Stimulated activated CD8-positive, alpha-beta memory T cell treated with anti-CD3 and anti-CD28 coated beads, Interleukin-15, amount 100 ng/mL, for 24 hours (primary cell): ENCODE measurements at regions not wholly inside any gene's neighbourhood (a gene's known extent, or its start where the extent isn't known, plus 50 kb on each side); places are given as distances from the start of the nearest gene placed in this dataset.
"Not testable (repeated sequence)": the region's sequence is repeated elsewhere in the genome, so short reads cannot be mapped to it uniquely, and the experiment has no call there.

Experiments
- DNase-seq: peaks from one replicate; pipeline ENCODE4 v3.0.0-alpha.2; 2020; ENCODE audit warnings: low read depth

- no peak for DNase-seq
Observed at GRCh38 chr1:101483982-101484688, 247.3 kb downstream of the S1PR1 start.

- no peak for DNase-seq
Observed at GRCh38 chr1:101484689-101485338, 248.0 kb downstream of the S1PR1 start.

GRCh38 chr1:101485712-101486111 lies 248.9 kb downstream of the S1PR1 start:
- DNase-seq = no peak

DNA sequence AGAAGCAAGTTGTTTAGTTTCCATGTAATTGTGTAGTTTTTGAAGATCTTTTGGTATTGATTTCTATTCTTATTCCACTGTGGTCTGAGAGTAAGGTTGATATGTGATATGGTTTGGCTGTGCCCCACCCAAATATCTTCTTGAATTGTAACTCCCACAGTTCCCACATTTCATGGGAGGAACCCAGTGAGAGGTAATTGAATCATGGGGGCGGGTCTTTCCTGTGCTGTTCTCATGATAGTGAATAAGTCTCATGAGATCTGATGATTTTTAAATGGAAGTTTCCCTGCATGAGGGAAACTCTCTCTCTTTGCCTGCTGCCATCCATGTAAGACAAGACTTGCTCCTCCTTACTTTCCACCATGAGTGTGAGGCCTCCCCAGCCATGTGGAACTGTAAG lies 255.3 kb downstream of the S1PR1 start:
- not testable (repeated sequence) for DNase-seq

- DNase-seq = not testable (repeated sequence)
Observed at GRCh38 chr1:101493920-101494319, 257.1 kb downstream of the S1PR1 start.

- no peak for DNase-seq
Observed at GRCh38 chr1:101496109-101496508, 259.3 kb downstream of the S1PR1 start.

DNA sequence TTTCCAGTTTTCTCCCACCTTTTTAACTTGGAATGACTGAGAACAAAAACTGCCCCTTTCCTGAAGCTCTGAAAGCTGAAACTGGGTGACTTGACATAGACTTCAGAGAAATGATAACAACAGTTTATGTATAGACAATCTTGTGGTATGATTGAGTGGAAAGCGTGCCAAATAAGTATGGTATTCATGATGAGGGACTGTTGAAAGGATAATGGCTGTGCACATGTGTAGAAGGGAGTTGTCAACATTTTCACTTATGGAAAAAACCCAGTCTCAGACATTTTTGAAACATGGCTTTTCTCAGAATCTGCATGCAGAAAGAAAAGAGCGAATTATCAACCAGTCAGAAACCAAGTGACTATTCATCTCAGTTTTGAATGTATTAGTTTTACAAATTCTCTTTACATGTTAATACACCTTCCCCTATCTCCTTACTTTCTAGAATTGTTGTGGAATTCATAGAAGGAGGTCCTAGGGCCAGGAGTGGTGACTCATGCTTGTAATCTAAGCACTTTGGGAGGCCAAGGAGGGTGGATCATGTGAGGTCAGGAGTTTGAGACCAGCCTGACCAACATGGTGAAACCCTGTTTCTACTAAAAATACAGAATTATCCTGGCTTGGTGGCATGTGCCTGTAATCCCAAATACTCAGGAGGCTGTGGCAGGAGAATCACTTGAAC lies 261.2 kb downstream of the S1PR1 start:
- no peak for DNase-seq

DNA sequence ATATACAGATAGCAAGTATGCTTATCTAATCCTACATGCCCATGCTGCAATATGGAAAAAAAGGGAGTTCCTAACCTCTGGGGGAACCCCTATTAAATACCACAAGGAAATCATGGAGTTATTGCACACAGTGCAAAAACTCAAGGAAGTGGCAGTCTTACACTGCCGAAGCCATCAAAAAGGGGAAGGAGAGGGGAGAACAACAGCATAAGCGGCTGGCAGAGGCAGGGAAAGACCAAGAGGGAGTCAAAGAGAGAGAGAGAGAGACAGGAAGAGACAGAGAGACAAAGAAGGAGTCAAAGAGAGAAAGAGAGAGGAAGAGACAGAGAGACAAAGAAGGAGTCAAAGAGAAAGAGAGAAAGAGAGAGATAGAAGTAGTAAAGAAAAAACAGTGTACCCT lies 267.3 kb downstream of the S1PR1 start:
- not testable (repeated sequence) for DNase-seq

GRCh38 chr1:101505240-101505639 lies 268.4 kb downstream of the S1PR1 start:
- DNase-seq = not testable (repeated sequence)

DNA sequence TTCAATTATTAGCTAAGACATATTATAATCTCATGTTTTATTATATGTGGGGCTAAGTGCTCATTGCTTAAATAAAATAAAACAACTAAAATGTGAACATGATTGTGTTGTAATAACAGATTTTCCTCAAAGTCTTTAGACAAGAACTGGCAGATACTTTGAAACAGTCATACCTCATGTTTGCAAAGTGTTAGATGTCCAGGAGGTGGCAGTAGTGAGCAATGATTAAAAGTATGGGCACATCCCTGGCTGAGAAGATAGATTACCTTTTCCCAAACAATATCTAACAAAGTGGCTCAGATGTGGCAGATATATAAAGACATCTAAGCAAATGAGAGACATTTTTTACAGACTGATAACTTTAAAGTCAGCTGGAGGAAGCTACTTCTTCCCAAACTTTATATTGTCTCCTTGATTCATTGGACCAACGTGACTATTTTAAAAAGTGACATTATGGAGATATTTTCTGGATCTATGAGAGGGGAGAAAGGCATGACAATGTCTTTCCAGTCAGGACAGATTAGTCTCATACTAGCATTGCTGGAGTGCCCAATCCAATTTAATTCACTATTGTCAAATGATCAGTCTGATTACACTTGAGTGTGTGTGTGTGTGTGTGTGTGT lies 269.8 kb downstream of the S1PR1 start:
- no peak for DNase-seq

- DNase-seq = no peak
Observed at GRCh38 chr1:101507547-101507971, 270.7 kb downstream of the S1PR1 start.

GRCh38 chr1:101508913-101509312 lies 272.1 kb downstream of the S1PR1 start:
- no peak for DNase-seq

DNA sequence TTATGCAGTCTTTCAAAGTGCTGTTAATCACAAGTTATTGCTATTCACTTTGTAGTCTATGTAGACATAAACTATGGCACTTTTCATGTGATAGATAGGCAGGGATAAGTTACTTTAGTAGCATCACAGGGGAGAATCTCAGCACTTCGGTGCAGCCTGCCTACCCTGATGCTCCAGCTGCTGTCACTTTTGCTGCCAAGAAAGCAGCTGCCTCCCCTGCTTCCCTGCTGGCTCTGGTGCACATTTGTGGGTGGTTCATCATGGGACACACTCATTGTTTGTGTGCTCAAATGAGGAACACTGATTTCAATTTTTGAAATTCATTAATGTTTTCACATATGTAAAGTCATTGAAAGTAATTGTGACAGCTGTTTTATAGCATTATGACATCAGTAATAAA lies 272.6 kb downstream of the S1PR1 start:
- no peak for DNase-seq

- no peak for DNase-seq
Observed at GRCh38 chr1:101511202-101511891, 274.5 kb downstream of the S1PR1 start.

- no peak for DNase-seq
Observed at GRCh38 chr1:101520302-101520701, 283.5 kb downstream of the S1PR1 start.

- DNase-seq = no peak
Observed at GRCh38 chr1:101522486-101522885, 285.7 kb downstream of the S1PR1 start.

- DNase-seq = no peak
Observed at GRCh38 chr1:101526813-101527212, 290.0 kb downstream of the S1PR1 start.

- no peak for DNase-seq
Observed at GRCh38 chr1:101532377-101532776, 295.6 kb downstream of the S1PR1 start.

DNA sequence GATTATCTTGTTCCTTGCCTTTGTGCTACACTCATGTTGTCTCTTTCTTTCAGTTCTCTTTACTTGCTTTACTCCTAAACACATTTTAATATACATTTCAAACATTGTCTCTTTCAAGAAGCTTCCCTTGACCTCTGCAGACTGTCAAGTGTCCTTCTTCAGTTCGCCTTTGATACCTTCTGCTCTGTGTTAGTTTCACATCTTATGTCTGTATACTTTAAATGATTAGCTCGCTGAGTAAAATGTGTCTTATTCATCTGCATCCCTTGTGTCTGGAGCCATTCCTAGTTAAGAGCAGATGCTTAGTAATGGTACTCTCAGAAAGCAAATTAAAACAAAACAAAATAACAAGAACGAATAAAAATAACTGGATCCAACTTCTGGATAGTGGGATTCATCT lies 303.3 kb downstream of the S1PR1 start:
- no peak for DNase-seq

DNA sequence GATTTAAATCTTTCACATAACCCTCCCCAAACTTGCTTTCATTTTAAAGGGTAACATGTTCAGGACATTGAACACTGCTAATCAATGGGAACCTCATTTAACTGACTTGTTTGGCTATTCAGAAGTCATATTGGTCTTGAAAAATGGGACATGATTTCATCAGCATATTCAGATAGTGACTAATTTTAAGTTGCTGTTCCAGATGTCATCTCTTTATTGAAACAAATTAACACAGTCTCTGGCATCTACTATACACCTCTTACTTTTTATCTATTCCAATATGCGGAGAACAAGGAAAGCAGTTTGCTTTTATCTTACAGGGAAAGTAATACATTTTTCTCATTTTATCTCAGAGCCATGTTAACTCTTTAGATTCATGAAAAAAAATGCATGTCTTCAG lies 310.1 kb downstream of the S1PR1 start:
- DNase-seq = no peak

DNA sequence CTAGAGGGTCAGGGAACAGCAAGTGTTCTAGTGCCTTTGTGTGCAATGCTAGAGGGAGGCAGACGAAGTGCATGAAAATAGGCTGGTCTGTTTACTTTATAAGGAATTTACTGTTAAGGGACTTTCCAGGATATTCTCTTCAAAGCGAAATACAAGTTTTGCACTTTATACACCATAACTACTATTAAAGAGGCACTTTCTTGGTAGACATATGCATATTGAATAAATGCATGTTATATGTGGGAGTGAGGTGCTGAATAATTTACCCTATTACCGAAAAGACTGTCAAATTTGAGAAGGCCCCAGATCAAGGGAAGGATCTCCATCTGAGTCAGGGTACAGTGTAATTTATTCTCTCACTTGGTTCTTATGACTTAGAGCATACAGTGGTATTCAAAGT lies 310.5 kb downstream of the S1PR1 start:
- no peak for DNase-seq

GRCh38 chr1:101548376-101548775 lies 311.6 kb downstream of the S1PR1 start:
- no peak for DNase-seq
